ENCODE measurements at regions not wholly inside any gene's neighbourhood (a gene's known extent, or its start where the extent isn't known, plus 50 kb on each side); places are given as distances from the start of the nearest gene placed in this dataset.
"Not testable (repeated sequence)": the region's sequence is repeated elsewhere in the genome, so short reads cannot be mapped to it uniquely, and the experiment has no call there.

DNA sequence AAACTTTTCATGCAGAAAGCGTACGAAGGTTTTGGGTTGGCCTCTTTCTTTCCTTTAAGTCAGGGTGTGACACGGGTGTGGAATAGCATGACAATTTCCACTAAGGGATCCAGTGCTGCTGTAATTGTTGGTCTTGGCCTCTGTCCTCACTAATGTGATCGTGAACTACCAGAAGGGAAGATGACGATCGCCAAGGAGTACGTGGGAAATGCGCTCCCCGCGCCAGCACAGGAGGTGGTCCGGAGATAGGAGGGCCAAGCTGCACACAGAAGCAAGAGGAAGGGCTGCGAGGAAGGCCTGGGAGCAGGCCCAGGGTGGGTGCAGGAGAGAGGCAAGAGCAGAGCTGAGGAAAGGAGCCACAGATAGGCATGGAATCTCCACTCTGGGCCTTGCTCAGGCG, 79.7 kb upstream of the PODXL start:
- Mint-ChIP-seq H3K27ac (no peak overlapping the region), H3K27me3 (peaks cover 11% of the 10 kb centered on the region), H3K36me3 (no peaks in the 10 kb centered on the region), H3K4me1 (no peaks in the 10 kb centered on the region), H3K9me3 (no peaks in the 10 kb centered on the region), H3K4me3 (no peak overlapping the region)
- ATAC-seq (ENCODE audit: low read depth) (no peak), DNase-seq (ENCODE audit: low spot score in 2 of 2) (no peak)

DNA sequence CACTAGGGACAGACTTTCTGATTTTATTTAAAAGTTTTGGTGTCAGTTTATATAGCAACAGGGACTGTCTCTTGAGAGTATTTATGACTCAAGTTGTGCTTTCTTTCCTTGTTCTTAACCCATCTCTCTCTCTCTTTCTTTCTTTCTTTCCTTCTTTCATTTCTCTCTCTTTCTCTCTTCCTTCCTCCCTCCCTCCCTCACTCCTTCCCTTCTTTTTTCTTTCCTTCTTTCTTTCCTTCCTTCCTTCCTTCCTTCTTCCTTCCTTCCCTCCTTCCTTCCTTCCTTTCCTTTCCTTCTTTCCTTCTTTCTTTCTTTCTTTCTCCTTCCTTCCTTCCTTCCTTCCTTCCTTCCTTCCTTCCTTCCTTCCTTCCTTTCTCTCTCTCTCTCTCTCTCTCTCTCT, 77.8 kb upstream of the PODXL start:
- not testable (repeated sequence) for H3K36me3 Mint-ChIP-seq; H3K27ac Mint-ChIP-seq; H3K9me3 Mint-ChIP-seq; H3K4me1 Mint-ChIP-seq; H3K4me3 Mint-ChIP-seq; ATAC-seq (ENCODE audit: low read depth); DNase-seq (ENCODE audit: low spot score in 2 of 2)
- peaks cover 13% of the 10 kb centered on the region for H3K27me3 Mint-ChIP-seq

- ATAC-seq (ENCODE audit: low read depth): no peak
- no peak for DNase-seq (ENCODE audit: low spot score in 2 of 2)
- H3K4me1 Mint-ChIP-seq: no peaks in the 10 kb centered on the region
Observed at GRCh38 chr7:131633342-131633843, 77.0 kb upstream of the PODXL start.

GRCh38 chr7:131630427-131630826, 74.0 kb upstream of the PODXL start:
- H3K4me3 Mint-ChIP-seq: no peak overlapping the region
- no peaks in the 10 kb centered on the region for H3K4me1 Mint-ChIP-seq

More at GRCh38 chr7:131633342-131633843, 77.0 kb upstream of the PODXL start:
- peaks cover 14% of the 10 kb centered on the region for H3K27me3 Mint-ChIP-seq
- H3K27ac Mint-ChIP-seq: no peak overlapping the region
- no peak overlapping the region for H3K4me3 Mint-ChIP-seq
- no peaks in the 10 kb centered on the region for H3K9me3 Mint-ChIP-seq
- H3K36me3 Mint-ChIP-seq: no peaks in the 10 kb centered on the region

GRCh38 chr7:131629217-131629882, 72.9 kb upstream of the PODXL start:
- H3K9me3 Mint-ChIP-seq: no peaks in the 10 kb centered on the region
- no peak overlapping the region for H3K4me3 Mint-ChIP-seq
- H3K27me3 Mint-ChIP-seq: peaks cover 10% of the 10 kb centered on the region
- H3K27ac Mint-ChIP-seq: no peak overlapping the region
- no peak for DNase-seq (ENCODE audit: low spot score in 2 of 2)
- ATAC-seq (ENCODE audit: low read depth): no peak
- no peaks in the 10 kb centered on the region for H3K4me1 Mint-ChIP-seq
- H3K36me3 Mint-ChIP-seq: no peaks in the 10 kb centered on the region

More at GRCh38 chr7:131630427-131630826, 74.0 kb upstream of the PODXL start:
- Mint-ChIP-seq H3K9me3 (no peaks in the 10 kb centered on the region), H3K27me3 (peaks cover 10% of the 10 kb centered on the region), H3K27ac (no peak overlapping the region), H3K36me3 (no peaks in the 10 kb centered on the region)
- DNase-seq (ENCODE audit: low spot score in 2 of 2): no peak
- ATAC-seq (ENCODE audit: low read depth): no peak

DNA sequence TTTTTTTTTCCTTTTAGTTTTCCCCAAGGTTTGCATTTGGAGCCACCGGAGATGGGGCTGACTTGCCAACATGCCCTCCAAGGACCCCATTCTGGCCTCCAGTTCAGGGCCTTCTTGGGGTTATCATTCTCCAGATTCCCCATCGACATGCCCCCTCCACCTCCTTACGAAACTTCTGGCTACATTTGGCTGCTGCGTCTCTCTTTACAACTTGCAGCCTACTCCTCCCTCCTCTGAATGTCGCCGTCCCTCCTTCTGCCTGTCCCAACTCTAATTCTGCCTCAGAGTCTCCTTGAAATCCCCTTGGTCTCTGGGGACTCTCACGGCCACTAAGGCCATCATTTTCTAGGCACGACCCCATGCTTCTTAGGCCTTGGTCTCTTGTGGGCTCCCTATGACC, 72.2 kb upstream of the PODXL start:
- Mint-ChIP-seq H3K9me3 (no peaks in the 10 kb centered on the region), H3K27me3 (peaks cover 10% of the 10 kb centered on the region), H3K4me1 (no peaks in the 10 kb centered on the region), H3K27ac (no peak overlapping the region), H3K36me3 (no peaks in the 10 kb centered on the region), H3K4me3 (no peak overlapping the region)
- DNase-seq (ENCODE audit: low spot score in 2 of 2) (no peak), ATAC-seq (ENCODE audit: low read depth) (no peak)

DNA sequence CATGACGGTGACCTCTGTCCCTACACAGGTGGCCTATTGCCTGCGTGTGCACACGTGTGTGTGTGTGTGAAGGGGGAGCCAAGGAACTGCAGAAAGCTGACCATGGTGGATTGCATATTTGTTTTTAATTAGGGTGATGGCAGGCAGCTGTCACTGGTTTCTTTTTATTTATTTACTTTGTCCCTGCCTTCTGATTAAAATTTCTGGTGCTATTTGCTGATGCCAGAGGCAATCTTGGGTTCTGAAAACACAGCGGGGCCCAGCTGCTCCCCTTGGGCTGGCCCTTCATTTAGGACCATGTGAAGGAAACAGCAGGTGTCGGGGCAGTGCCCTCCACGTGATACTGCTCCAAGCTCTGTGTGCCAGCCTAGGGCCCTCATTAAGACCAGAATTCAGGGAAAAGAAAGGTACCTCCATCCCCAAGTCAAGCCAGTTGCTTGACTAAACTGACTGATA, 71.3 kb upstream of the PODXL start:
- Mint-ChIP-seq H3K4me3 (no peak overlapping the region), H3K4me1 (no peaks in the 10 kb centered on the region), H3K27ac (no peak overlapping the region), H3K9me3 (no peaks in the 10 kb centered on the region), H3K36me3 (no peaks in the 10 kb centered on the region), H3K27me3 (peaks cover 10% of the 10 kb centered on the region)
- DNase-seq (ENCODE audit: low spot score in 2 of 2) (no peak), ATAC-seq (ENCODE audit: low read depth) (no peak)

GRCh38 chr7:131626643-131627042, 70.2 kb upstream of the PODXL start:
- Mint-ChIP-seq H3K27me3 (peaks cover 10% of the 10 kb centered on the region), H3K4me1 (no peaks in the 10 kb centered on the region), H3K4me3 (no peak overlapping the region), H3K27ac (no peak overlapping the region), H3K9me3 (no peaks in the 10 kb centered on the region), H3K36me3 (no peaks in the 10 kb centered on the region)
- DNase-seq (ENCODE audit: low spot score in 2 of 2) (no peak), ATAC-seq (ENCODE audit: low read depth) (no peak)

- peaks cover 11% of the 10 kb centered on the region for H3K27me3 Mint-ChIP-seq
- peaks cover 2% of the 10 kb centered on the region for H3K4me1 Mint-ChIP-seq
- H3K36me3 Mint-ChIP-seq: no peaks in the 10 kb centered on the region
- DNase-seq (ENCODE audit: low spot score in 2 of 2) (no peak), ATAC-seq (ENCODE audit: low read depth) (no peak)
- H3K27ac Mint-ChIP-seq: no peak overlapping the region
- H3K4me3 Mint-ChIP-seq: no peak overlapping the region
- no peaks in the 10 kb centered on the region for H3K9me3 Mint-ChIP-seq
Observed at GRCh38 chr7:131625817-131626372, 69.5 kb upstream of the PODXL start.

GRCh38 chr7:131625345-131625744, 68.9 kb upstream of the PODXL start:
- H3K27me3 Mint-ChIP-seq; H3K4me3 Mint-ChIP-seq; H3K27ac Mint-ChIP-seq; ATAC-seq (ENCODE audit: low read depth); H3K9me3 Mint-ChIP-seq; H3K36me3 Mint-ChIP-seq; DNase-seq (ENCODE audit: low spot score in 2 of 2); H3K4me1 Mint-ChIP-seq: not testable (repeated sequence)

DNA sequence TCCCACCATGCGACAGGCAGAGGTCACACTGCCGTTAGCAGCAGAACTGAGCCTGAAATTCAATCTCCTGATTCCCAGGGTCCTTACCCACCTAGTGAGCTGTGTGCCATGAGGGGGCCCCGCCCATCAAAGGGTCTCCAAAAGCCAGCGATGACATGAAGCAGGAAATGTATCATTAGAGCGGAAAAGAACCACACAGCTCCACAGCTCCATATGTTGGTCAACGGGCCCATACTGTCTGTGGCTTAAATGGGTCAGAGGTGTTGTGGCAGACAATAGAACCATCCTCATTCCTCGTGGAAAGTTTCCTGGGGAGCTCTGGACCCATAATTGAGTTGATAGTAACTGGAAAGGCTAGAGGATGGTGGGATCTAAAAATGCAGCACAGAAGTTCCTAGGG, 68.1 kb upstream of the PODXL start:
- ATAC-seq (ENCODE audit: low read depth): no peak

DNA sequence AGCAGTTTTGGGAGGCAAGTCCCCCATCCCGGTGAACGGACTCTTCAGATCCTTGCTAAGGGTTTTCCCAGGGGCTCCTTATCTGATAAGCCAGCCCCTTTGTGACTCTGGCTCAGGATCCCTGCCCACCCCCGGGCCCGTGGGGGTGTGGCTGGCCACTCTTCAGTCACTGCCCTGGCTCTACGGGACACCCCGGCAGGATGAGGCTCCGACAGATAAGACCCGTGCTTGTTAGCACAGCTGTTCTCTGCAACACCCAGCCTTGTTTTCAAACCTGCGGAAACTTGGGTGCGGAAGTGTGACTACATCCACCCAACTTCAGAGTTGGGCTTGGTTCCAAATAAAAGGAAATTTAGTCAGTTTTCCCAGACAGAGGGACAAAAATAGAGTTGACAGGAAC, 66.7 kb upstream of the PODXL start:
- no peaks in the 10 kb centered on the region for H3K36me3 Mint-ChIP-seq
- ATAC-seq (ENCODE audit: low read depth) (no peak), DNase-seq (ENCODE audit: low spot score in 2 of 2) (no peak)
- H3K4me1 Mint-ChIP-seq: peaks cover 6% of the 10 kb centered on the region
- no peak overlapping the region for H3K4me3 Mint-ChIP-seq
- no peaks in the 10 kb centered on the region for H3K9me3 Mint-ChIP-seq
- H3K27me3 Mint-ChIP-seq: peaks cover 5% of the 10 kb centered on the region
- H3K27ac Mint-ChIP-seq: no peak overlapping the region

More for the DNA sequence above, 68.1 kb upstream of the PODXL start:
- Mint-ChIP-seq H3K36me3 (no peaks in the 10 kb centered on the region), H3K4me3 (no peak overlapping the region), H3K9me3 (no peaks in the 10 kb centered on the region), H3K27ac (no peak overlapping the region), H3K27me3 (peaks cover 7% of the 10 kb centered on the region), H3K4me1 (peaks cover 4% of the 10 kb centered on the region)
- DNase-seq (ENCODE audit: low spot score in 2 of 2): no peak

DNA sequence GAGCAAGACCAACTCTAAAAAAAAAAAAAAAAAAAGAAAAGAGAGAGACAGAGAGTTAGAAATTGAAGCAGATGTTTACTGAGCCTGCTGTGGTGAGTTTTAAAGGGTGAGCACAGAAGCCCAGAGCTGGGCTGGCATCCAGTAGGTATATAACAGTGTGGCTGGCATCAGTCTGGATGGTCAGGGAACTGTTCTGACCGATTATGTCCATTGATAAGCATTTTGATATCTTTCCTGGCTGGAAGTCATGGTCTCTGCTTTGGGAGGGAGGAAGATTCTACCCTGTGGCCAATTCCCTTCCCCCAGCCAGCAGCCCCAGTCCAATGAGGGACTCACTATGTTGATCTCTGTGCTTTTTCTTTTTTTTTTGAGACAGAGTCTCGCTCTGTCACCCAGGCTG, 65.2 kb upstream of the PODXL start:
- ATAC-seq (ENCODE audit: low read depth): no peak
- Mint-ChIP-seq H3K27ac (no peak overlapping the region), H3K4me1 (peaks cover 6% of the 10 kb centered on the region), H3K9me3 (no peaks in the 10 kb centered on the region), H3K36me3 (no peaks in the 10 kb centered on the region), H3K27me3 (peaks cover 5% of the 10 kb centered on the region), H3K4me3 (no peak overlapping the region)
- no peak for DNase-seq (ENCODE audit: low spot score in 2 of 2)

DNA sequence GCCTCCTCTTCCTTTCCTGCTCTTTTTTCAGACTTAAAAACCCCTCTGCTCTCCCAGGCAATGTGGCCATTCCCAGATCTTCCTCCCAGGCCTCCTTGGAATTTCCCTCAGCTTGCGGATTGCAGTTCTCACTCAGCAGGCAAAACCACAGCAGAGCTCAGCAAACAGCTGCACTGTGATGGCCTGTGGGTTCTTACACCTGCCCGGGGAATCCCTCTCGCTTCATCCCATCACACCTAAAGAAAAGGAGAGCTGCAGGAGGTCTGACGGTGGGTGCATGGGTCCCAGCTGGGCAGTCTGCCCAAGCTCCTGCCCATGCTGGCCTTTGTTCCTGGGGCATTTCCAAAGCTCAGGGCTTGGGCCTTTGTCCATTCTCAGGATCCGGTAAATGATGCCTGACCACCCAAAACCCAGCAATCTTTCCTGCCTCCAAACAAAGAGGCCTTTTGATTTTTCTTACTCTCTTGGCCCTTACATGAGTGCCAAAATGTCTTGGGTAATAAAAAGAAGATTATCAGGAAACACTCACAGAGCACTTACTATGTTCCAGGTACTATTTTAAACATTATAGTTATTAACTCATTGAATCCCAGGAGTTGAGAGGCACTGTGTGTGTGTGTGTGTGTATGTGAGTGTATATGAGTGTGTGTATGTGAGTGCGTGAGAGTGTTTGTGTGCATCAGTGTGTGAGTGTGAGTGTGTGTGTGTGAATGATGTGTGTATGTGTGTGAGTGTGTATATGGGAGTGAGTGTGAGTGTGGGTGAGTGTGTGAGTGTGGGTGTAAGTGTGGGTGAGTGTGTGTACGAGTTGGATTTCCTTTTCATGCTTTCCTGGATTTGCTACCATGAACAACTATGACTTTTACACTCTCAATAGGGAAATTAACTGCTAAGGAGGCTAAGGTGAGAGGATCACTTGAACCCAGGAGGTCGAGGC, 64.5 kb upstream of the PODXL start:
- ATAC-seq (ENCODE audit: low read depth): no peak
- Mint-ChIP-seq H3K9me3 (no peaks in the 10 kb centered on the region), H3K36me3 (no peaks in the 10 kb centered on the region), H3K27me3 (peaks cover 4% of the 10 kb centered on the region), H3K4me3 (no peak overlapping the region), H3K27ac (no peak overlapping the region), H3K4me1 (peaks cover 6% of the 10 kb centered on the region)
- DNase-seq (ENCODE audit: low spot score in 2 of 2): no peak

Measured in memory B cell (primary cell).